ENCODE measurements at regions not wholly inside any gene's neighbourhood (a gene's known extent, or its start where the extent isn't known, plus 50 kb on each side); places are given as distances from the start of the nearest gene placed in this dataset.

- no TSS peak for BruUV-seq (replicated peaks)
- no peak for DNase-seq (ENCODE audit: low read depth, low spot score)
- TF ChIP-seq FOS (IDR thresholded peaks at IDR 0.05; ENCODE audit: borderline replicate concordance, insufficient read depth, low read length) = no peak
- no peak for TF ChIP-seq POLR2AphosphoS5 (IDR thresholded peaks at IDR 0.05; ENCODE audit: insufficient read depth, low read depth, low read length)
- no peak for TF ChIP-seq EZH2 (IDR thresholded peaks at IDR 0.05; ENCODE audit: borderline replicate concordance, low read depth, low read length, severe bottlenecking)
- TF ChIP-seq GATA2 (IDR thresholded peaks at IDR 0.05; ENCODE audit: insufficient read depth, insufficient read length, low read depth, low read length) = no peak
- TF ChIP-seq JUN (IDR thresholded peaks at IDR 0.05; ENCODE audit: borderline replicate concordance, insufficient read depth, insufficient read length, low read depth) = no peak
- TF ChIP-seq MYC (IDR thresholded peaks at IDR 0.05; ENCODE audit: low read depth, low read length) = no peak
- TF ChIP-seq POLR2A (IDR thresholded peaks at IDR 0.05; ENCODE audit: low read depth, low read length) = no peak
- TF ChIP-seq MAX (IDR thresholded peaks at IDR 0.05; ENCODE audit: insufficient read depth, insufficient read length) = no peak
- no peak overlapping the region for H2AFZ ChIP-seq (ENCODE audit: low read depth, low read length)
- H3K36me3 ChIP-seq (ENCODE audit: control insufficient read depth in 2 of 2, extremely low read depth in 1 of 2, insufficient read depth in 2 of 2, low read length in 2 of 2) = no peaks in the 10 kb centered on the region
- H3K4me2 ChIP-seq (ENCODE audit: insufficient read depth, low read length) = no peak overlapping the region
- no peaks in the 10 kb centered on the region for H3K79me2 ChIP-seq (ENCODE audit: control insufficient read depth, insufficient read depth, low read length)
- CTCF ChIA-PET = no interaction called here
- H3K27ac ChIP-seq (ENCODE audit: insufficient read depth, low read depth, low read length) = no peak overlapping the region
- dilution Hi-C loops (cut with MboI; ENCODE audit: extremely low pct_ligation_motif_present, low sequenced_read_pairs) = no loop called here
- no peaks in the 10 kb centered on the region for H3K4me1 ChIP-seq (ENCODE audit: control insufficient read depth, extremely low read depth, insufficient read depth, low read length)
- POLR2A ChIA-PET = no interaction called here
- FAIRE-seq = no peak
- H3K9me1 ChIP-seq (replicated peaks; ENCODE audit: control insufficient read depth, extremely low read depth, insufficient read depth, low read length) = no peaks in the 10 kb centered on the region
- H4K20me1 ChIP-seq (replicated peaks; ENCODE audit: control insufficient read depth, extremely low read depth, insufficient read depth, low read length) = no peaks in the 10 kb centered on the region
- H3K9me3 ChIP-seq (replicated peaks; ENCODE audit: control insufficient read depth, insufficient read depth, low read length) = no peaks in the 10 kb centered on the region
- H3K4me3 ChIP-seq (replicated peaks in 1 of 3; ENCODE audit: insufficient read depth in 1 of 3, low read depth in 1 of 3, low read length in 3 of 3) = no peak overlapping the region
- intact Hi-C loops (cut with micrococcal nuclease) = no loop called here
- H3K27me3 ChIP-seq (ENCODE audit: control insufficient read depth in 2 of 2, insufficient read depth in 2 of 2, low read length in 2 of 2) = no peaks in the 10 kb centered on the region
- H3K9ac ChIP-seq (replicated peaks; ENCODE audit: extremely low read depth, insufficient read depth, low read length) = no peak overlapping the region
Observed at GRCh38 chr1:193472838-193473398, 286.5 kb upstream of the B3GALT2 start.

- Histone ChIP-seq H3K36me3 (ENCODE audit: control insufficient read depth in 2 of 2, extremely low read depth in 1 of 2, insufficient read depth in 2 of 2, low read length in 2 of 2) (no peaks in the 10 kb centered on the region), H3K27me3 (ENCODE audit: control insufficient read depth in 2 of 2, insufficient read depth in 2 of 2, low read length in 2 of 2) (no peaks in the 10 kb centered on the region), H3K9me3 (replicated peaks; ENCODE audit: control insufficient read depth, insufficient read depth, low read length) (no peaks in the 10 kb centered on the region), H3K79me2 (ENCODE audit: control insufficient read depth, insufficient read depth, low read length) (no peaks in the 10 kb centered on the region), H3K9ac (replicated peaks; ENCODE audit: extremely low read depth, insufficient read depth, low read length) (no peak overlapping the region), H3K4me2 (ENCODE audit: insufficient read depth, low read length) (no peak overlapping the region), H3K27ac (ENCODE audit: insufficient read depth, low read depth, low read length) (no peak overlapping the region), H3K4me3 (replicated peaks in 1 of 3; ENCODE audit: insufficient read depth in 1 of 3, low read depth in 1 of 3, low read length in 3 of 3) (no peak overlapping the region), H3K9me1 (replicated peaks; ENCODE audit: control insufficient read depth, extremely low read depth, insufficient read depth, low read length) (no peaks in the 10 kb centered on the region), H4K20me1 (replicated peaks; ENCODE audit: control insufficient read depth, extremely low read depth, insufficient read depth, low read length) (no peaks in the 10 kb centered on the region), H3K4me1 (ENCODE audit: control insufficient read depth, extremely low read depth, insufficient read depth, low read length) (no peaks in the 10 kb centered on the region), H2AFZ (ENCODE audit: low read depth, low read length) (no peak overlapping the region)
- dilution Hi-C loops (cut with MboI; ENCODE audit: extremely low pct_ligation_motif_present, low sequenced_read_pairs) = no loop called here
- CTCF ChIA-PET = no interaction called here
- POLR2A ChIA-PET = no interaction called here
- DNase-seq (ENCODE audit: low read depth, low spot score) (no peak), FAIRE-seq (no peak)
- intact Hi-C loops (cut with micrococcal nuclease) = no loop called here
- no TSS peak for BruUV-seq (replicated peaks)
- TF ChIP-seq POLR2A (IDR thresholded peaks at IDR 0.05; ENCODE audit: low read depth, low read length) (no peak), POLR2AphosphoS5 (IDR thresholded peaks at IDR 0.05; ENCODE audit: insufficient read depth, low read depth, low read length) (no peak), CTCF (IDR thresholded peaks at IDR 0.05; ENCODE audit: extremely low read depth in 1 of 2, insufficient read depth in 1 of 2, low read depth in 1 of 2, low read length in 2 of 2) (no peak), FOS (IDR thresholded peaks at IDR 0.05; ENCODE audit: borderline replicate concordance, insufficient read depth, low read length) (no peak), GATA2 (IDR thresholded peaks at IDR 0.05; ENCODE audit: insufficient read depth, insufficient read length, low read depth, low read length) (no peak), MYC (IDR thresholded peaks at IDR 0.05; ENCODE audit: low read depth, low read length) (no peak), EZH2 (IDR thresholded peaks at IDR 0.05; ENCODE audit: borderline replicate concordance, low read depth, low read length, severe bottlenecking) (no peak), JUN (IDR thresholded peaks at IDR 0.05; ENCODE audit: borderline replicate concordance, insufficient read depth, insufficient read length, low read depth) (no peak), MAX (IDR thresholded peaks at IDR 0.05; ENCODE audit: insufficient read depth, insufficient read length) (no peak)
Observed at GRCh38 chr1:193472430-193472829, 286.0 kb upstream of the B3GALT2 start.
